AG09309 (cell line): ENCODE measurements at regions not wholly inside any gene's neighbourhood (a gene's known extent, or its start where the extent isn't known, plus 50 kb on each side); places are given as distances from the start of the nearest gene placed in this dataset.

ENCODE experiments used
- DNase-seq: peaks from one replicate; pipeline ENCODE4 v3.0.0-alpha.2; 2010; ENCODE audit warnings: low read depth
- H3K4me3 ChIP-seq: 2 replicates; pipeline ENCODE4 v1.5.1; 2011; ENCODE audit warnings: mild to moderate bottlenecking, low read depth, low read length, moderate library complexity; ENCODE audit not compliant: control insufficient read depth
- CTCF ChIP-seq: IDR thresholded peaks from 2 replicates; pipeline ENCODE4 v1.5.1; 2011; ENCODE audit warnings: mild to moderate bottlenecking, low read depth, low read length, inconsistent platforms; ENCODE audit not compliant: insufficient read depth, control insufficient read depth; ENCODE audit errors: missing control alignments

- no peak for TF ChIP-seq CTCF
- no peak overlapping the region for H3K4me3 ChIP-seq
- DNase-seq: no peak
Observed at GRCh38 chr5:165173651-165174050, 1668.2 kb downstream of the MAT2B start.

- TF ChIP-seq CTCF: no peak
- no peak overlapping the region for H3K4me3 ChIP-seq
- no peak for DNase-seq
Observed at GRCh38 chr5:165175041-165175440, 1669.6 kb downstream of the MAT2B start.

DNA sequence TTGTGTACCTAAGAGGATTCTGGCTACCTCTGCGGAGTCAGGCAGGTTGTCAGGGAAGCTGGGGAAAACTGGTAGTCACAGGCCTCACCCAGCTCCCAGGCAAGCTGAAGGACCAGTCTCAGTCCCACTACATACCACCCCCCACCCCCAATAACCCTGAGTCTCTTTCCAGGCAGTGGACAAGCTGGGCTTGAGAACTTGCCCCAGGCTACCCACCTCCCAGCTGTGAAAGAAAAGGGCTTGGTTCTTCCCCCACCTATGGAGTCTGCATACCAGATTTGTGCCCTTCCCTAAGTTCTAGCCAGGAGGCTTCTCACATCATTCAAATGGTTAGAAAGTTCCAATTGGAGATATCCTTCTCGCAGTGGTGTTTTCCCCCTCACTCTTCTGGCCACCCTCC, 1678.8 kb downstream of the MAT2B start:
- no peak for TF ChIP-seq CTCF
- no peak overlapping the region for H3K4me3 ChIP-seq
- no peak for DNase-seq

- no peak for DNase-seq
- TF ChIP-seq CTCF: no peak
- H3K4me3 ChIP-seq: no peak overlapping the region
Observed at GRCh38 chr5:165185716-165186115, 1680.3 kb downstream of the MAT2B start.

DNA sequence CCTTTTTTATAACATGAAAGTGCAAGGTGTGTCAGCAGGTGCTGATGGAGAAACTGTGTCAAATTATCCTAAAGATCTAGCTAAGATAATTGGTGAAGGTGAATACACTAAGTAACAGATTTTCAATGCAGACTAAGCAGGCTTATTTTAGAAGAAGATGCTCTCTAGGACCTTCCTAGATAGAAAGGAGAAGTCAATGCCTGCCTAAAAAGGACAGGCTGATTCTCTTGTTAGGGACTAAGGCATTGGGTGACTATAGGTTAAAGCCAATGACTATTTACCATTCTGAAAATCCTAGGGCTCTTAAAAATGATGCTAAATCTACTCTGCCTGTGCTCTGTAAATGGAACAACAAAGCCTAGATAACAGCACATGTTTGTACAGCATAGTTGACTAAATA, 1682.4 kb downstream of the MAT2B start:
- DNase-seq: no peak

GRCh38 chr5:165188556-165189175, 1683.2 kb downstream of the MAT2B start:
- no peak for TF ChIP-seq CTCF
- no peak overlapping the region for H3K4me3 ChIP-seq
- no peak for DNase-seq

More for the DNA sequence above, 1682.4 kb downstream of the MAT2B start:
- no peak for TF ChIP-seq CTCF
- H3K4me3 ChIP-seq: no peak overlapping the region

DNA sequence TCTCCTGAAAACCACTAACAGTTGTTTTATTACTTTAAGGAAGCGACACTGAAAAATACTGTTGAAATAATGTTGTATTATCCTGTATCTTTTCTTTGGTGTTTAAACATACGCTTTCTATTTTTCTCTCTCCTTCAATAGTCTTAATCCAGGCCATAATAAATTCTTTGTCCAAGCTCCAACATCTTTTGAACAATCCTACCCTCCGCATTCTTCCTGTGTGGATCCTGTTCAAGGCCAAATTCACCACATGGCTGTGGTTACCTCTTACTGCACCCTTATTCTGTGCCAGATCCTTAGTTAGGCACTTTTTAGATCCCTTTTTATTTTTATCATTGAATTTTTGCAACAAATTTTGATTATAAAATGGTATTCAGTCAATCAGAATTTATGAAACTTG, 1691.5 kb downstream of the MAT2B start:
- DNase-seq: no peak
- no peak for TF ChIP-seq CTCF
- H3K4me3 ChIP-seq: no peak overlapping the region
